Fibroblast of lung (primary cell): ENCODE measurements at regions not wholly inside any gene's neighbourhood (a gene's known extent, or its start where the extent isn't known, plus 50 kb on each side); places are given as distances from the start of the nearest gene placed in this dataset.

Source experiments
- DNase-seq, 2 donors: peaks; one replicate each; pipeline versions ENCODE4 v3.0.0 to v3.0.0-alpha.2; 2010; ENCODE audit warnings: low read depth in 2 of 2
- H2AFZ ChIP-seq: 2 replicates; pipeline ENCODE4 v1.5.1; 2012; ENCODE audit warnings: low read length, control low read depth, inconsistent platforms
- H3K27ac ChIP-seq: 2 replicates; pipeline ENCODE4 v1.5.1; 2011; ENCODE audit warnings: low read length, control low read depth; ENCODE audit not compliant: insufficient read depth
- H3K27me3 ChIP-seq: 2 replicates; pipeline ENCODE4 v1.5.1; 2011; ENCODE audit warnings: mild to moderate bottlenecking, low read length; ENCODE audit not compliant: control insufficient read depth, insufficient read depth
- H3K36me3 ChIP-seq: 2 replicates; pipeline ENCODE4 v1.5.1; 2011; ENCODE audit warnings: low read length; ENCODE audit not compliant: control insufficient read depth, insufficient read depth
- H3K4me1 ChIP-seq: 2 replicates; pipeline ENCODE4 v1.5.1; 2011; ENCODE audit warnings: low read length; ENCODE audit not compliant: control insufficient read depth, insufficient read depth; ENCODE audit errors: extremely low read depth
- H3K4me2 ChIP-seq: 2 replicates; pipeline ENCODE4 v1.5.1; 2011; ENCODE audit warnings: low read length, control low read depth; ENCODE audit not compliant: insufficient read depth; ENCODE audit errors: extremely low read depth
- H3K4me3 ChIP-seq, 4 experiments: fragments of 200-600 bp in 1 of 4; sonication (generic) in 1 of 4; replicated peaks in 1 of 4; 2 replicates each; pipeline ENCODE4 v1.5.1; 2011 to 2016; ENCODE audit warnings: low read length in 4 of 4, low read depth in 3 of 4, mild to moderate bottlenecking in 3 of 4, control low read depth in 2 of 4, inconsistent platforms in 1 of 4, mixed read lengths in 1 of 4; ENCODE audit not compliant: insufficient read depth in 1 of 4; ENCODE audit errors: control extremely low read depth in 1 of 4
- H3K79me2 ChIP-seq: 2 replicates; pipeline ENCODE4 v1.5.1; 2012; ENCODE audit warnings: mild to moderate bottlenecking, low read length, inconsistent platforms; ENCODE audit not compliant: control insufficient read depth, insufficient read depth
- H3K9ac ChIP-seq: 2 replicates; pipeline ENCODE4 v1.5.1; 2011; ENCODE audit warnings: mild to moderate bottlenecking, low read length, control low read depth; ENCODE audit not compliant: insufficient read depth
- H3K9me3 ChIP-seq: 2 replicates; pipeline ENCODE4 v1.5.1; 2012; ENCODE audit warnings: low read depth, low read length; ENCODE audit not compliant: control insufficient read depth, insufficient read depth
- H4K20me1 ChIP-seq: 2 replicates; pipeline ENCODE4 v1.5.1; 2011; ENCODE audit warnings: low read length; ENCODE audit not compliant: control insufficient read depth, insufficient read depth; ENCODE audit errors: extremely low read depth
- CTCF ChIP-seq, 2 donors: IDR thresholded peaks in 1 of 2; conservative IDR thresholded peaks in 1 of 2; 1 replicate in 1 of 2; 2 replicates in 1 of 2; pipeline ENCODE4 v1.5.1; 2011 to 2012; ENCODE audit warnings: low read length in 2 of 2, control low read depth in 1 of 2, inconsistent platforms in 1 of 2, low read depth in 1 of 2, mild to moderate bottlenecking in 1 of 2
- EZH2 ChIP-seq: IDR thresholded peaks from 2 replicates; pipeline ENCODE4 v1.5.1; 2012; ENCODE audit warnings: low read length, control low read depth, mild to moderate bottlenecking; ENCODE audit errors: missing control alignments

GRCh38 chr3:147793841-147794240, 384.7 kb downstream of the ZIC1 start:
- peak; percentile 36 to 47 for DNase-seq
- TF ChIP-seq CTCF (conservative IDR thresholded peaks at IDR 0.05 in 1 of 2, IDR thresholded peaks at IDR 0.05 in 1 of 2; ENCODE audit: low read depth in 1 of 2, low read length in 2 of 2) (no peak), EZH2 (no peak)

GRCh38 chr3:147794596-147794995, 385.4 kb downstream of the ZIC1 start:
- H3K9ac ChIP-seq = no peak overlapping the region
- H3K4me2 ChIP-seq = no peak overlapping the region
- H3K27me3 ChIP-seq = no peaks in the 10 kb centered on the region
- no peaks in the 10 kb centered on the region for H3K36me3 ChIP-seq
- no peaks in the 10 kb centered on the region for H4K20me1 ChIP-seq
- no peaks in the 10 kb centered on the region for H3K79me2 ChIP-seq
- no peak overlapping the region for H2AFZ ChIP-seq
- no peak overlapping the region for H3K27ac ChIP-seq
- H3K4me1 ChIP-seq = no peaks in the 10 kb centered on the region
- DNase-seq = no peak
- no peaks in the 10 kb centered on the region for H3K9me3 ChIP-seq
- no peak for TF ChIP-seq CTCF (conservative IDR thresholded peaks at IDR 0.05 in 1 of 2, IDR thresholded peaks at IDR 0.05 in 1 of 2; ENCODE audit: low read depth in 1 of 2, low read length in 2 of 2)
- TF ChIP-seq EZH2 = no peak
- no peak overlapping the region for H3K4me3 ChIP-seq

More at GRCh38 chr3:147793841-147794240, 384.7 kb downstream of the ZIC1 start:
- no peak overlapping the region for H3K27ac ChIP-seq
- H3K4me2 ChIP-seq = no peak overlapping the region
- H3K79me2 ChIP-seq = no peaks in the 10 kb centered on the region
- H3K4me3 ChIP-seq = no peak overlapping the region
- H3K36me3 ChIP-seq = no peaks in the 10 kb centered on the region
- no peaks in the 10 kb centered on the region for H3K9me3 ChIP-seq
- no peak overlapping the region for H2AFZ ChIP-seq
- H3K4me1 ChIP-seq = no peaks in the 10 kb centered on the region
- H4K20me1 ChIP-seq = no peaks in the 10 kb centered on the region
- no peaks in the 10 kb centered on the region for H3K27me3 ChIP-seq
- H3K9ac ChIP-seq = no peak overlapping the region

- Histone ChIP-seq H3K4me2 (no peak overlapping the region), H3K27me3 (no peaks in the 10 kb centered on the region), H2AFZ (no peak overlapping the region), H3K4me3 (no peak overlapping the region), H3K27ac (no peak overlapping the region), H3K36me3 (no peaks in the 10 kb centered on the region), H3K9ac (no peak overlapping the region), H3K4me1 (no peaks in the 10 kb centered on the region), H4K20me1 (no peaks in the 10 kb centered on the region), H3K79me2 (no peaks in the 10 kb centered on the region), H3K9me3 (no peaks in the 10 kb centered on the region)
- no peak for DNase-seq
- TF ChIP-seq CTCF (conservative IDR thresholded peaks at IDR 0.05 in 1 of 2, IDR thresholded peaks at IDR 0.05 in 1 of 2; ENCODE audit: low read depth in 1 of 2, low read length in 2 of 2) = no peak
- TF ChIP-seq EZH2 = no peak
Observed at GRCh38 chr3:147795418-147795817, 386.3 kb downstream of the ZIC1 start.
